ENCODE measurements at regions not wholly inside any gene's neighbourhood (a gene's known extent, or its start where the extent isn't known, plus 50 kb on each side); places are given as distances from the start of the nearest gene placed in this dataset.

DNA sequence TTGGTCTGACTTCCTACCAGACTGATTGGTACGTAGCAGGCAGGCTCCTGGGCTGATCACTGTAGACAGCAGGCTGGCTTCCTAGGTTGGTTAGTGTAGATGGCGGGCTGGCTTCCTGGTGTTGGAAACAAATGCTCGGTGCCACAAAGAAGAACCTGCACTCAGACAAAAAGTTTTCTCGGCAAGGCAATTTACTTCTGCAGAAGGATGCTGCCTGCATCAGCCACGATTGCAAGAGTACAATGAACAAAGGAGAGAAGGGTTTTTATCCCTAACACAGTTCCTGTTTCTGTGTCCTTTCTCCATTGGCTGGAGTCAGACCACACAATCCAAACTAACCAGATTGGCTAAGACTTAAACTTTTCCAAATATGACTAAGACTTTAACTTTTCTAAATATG is 123.6 kb upstream of the PPP2R2D start:
- peaks cover 30% of the 10 kb centered on the region for H3K36me3 Mint-ChIP-seq (ENCODE audit: unreplicated experiment)
- H3K4me1 Mint-ChIP-seq (ENCODE audit: low read depth, unreplicated experiment), result no peaks in the 10 kb centered on the region
- H3K9me3 Mint-ChIP-seq (ENCODE audit: unreplicated experiment), result peaks cover 11% of the 10 kb centered on the region
- DNase-seq, result no peak
- TF ChIP-seq, protein P1, sequence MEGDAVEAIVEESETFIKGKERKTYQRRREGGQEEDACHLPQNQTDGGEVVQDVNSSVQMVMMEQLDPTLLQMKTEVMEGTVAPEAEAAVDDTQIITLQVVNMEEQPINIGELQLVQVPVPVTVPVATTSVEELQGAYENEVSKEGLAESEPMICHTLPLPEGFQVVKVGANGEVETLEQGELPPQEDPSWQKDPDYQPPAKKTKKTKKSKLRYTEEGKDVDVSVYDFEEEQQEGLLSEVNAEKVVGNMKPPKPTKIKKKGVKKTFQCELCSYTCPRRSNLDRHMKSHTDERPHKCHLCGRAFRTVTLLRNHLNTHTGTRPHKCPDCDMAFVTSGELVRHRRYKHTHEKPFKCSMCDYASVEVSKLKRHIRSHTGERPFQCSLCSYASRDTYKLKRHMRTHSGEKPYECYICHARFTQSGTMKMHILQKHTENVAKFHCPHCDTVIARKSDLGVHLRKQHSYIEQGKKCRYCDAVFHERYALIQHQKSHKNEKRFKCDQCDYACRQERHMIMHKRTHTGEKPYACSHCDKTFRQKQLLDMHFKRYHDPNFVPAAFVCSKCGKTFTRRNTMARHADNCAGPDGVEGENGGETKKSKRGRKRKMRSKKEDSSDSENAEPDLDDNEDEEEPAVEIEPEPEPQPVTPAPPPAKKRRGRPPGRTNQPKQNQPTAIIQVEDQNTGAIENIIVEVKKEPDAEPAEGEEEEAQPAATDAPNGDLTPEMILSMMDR (IDR thresholded peaks at IDR 0.05; ENCODE audit: partially characterized antibody, unreplicated experiment), result no peak
- H3K27ac Mint-ChIP-seq (ENCODE audit: unreplicated experiment), result no peak overlapping the region
- H3K27me3 Mint-ChIP-seq (ENCODE audit: unreplicated experiment), result peaks cover 10% of the 10 kb centered on the region
- H3K4me3 Mint-ChIP-seq (ENCODE audit: unreplicated experiment), result no peak overlapping the region

DNA sequence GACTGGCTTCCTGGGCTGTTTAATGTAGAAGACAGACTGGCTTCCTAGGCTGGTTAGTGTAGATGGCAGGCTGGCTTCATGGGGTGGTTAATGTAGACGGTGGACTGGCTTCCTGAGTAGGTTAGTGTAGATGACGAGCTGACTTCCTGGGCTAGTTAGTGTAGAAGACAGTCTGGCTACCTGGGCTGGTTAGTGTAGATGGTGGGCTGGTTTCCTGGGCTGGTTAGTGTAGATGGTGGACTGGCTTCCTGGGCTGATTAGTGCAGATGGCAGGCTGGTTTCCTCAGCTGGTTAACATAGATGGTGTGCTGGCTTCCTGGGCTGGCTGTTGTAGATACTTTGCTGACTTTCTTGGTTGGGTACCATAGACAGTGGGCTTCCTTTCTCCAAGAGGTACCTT is 122.9 kb upstream of the PPP2R2D start:
- H3K4me1 Mint-ChIP-seq (ENCODE audit: low read depth, unreplicated experiment), result no peaks in the 10 kb centered on the region
- H3K27me3 Mint-ChIP-seq (ENCODE audit: unreplicated experiment), result peaks cover 10% of the 10 kb centered on the region
- no peak for DNase-seq
- TF ChIP-seq, protein P1 (IDR thresholded peaks at IDR 0.05; ENCODE audit: partially characterized antibody, unreplicated experiment), result no peak
- peaks cover 31% of the 10 kb centered on the region for H3K36me3 Mint-ChIP-seq (ENCODE audit: unreplicated experiment)
- peaks cover 11% of the 10 kb centered on the region for H3K9me3 Mint-ChIP-seq (ENCODE audit: unreplicated experiment)
- no peak overlapping the region for H3K4me3 Mint-ChIP-seq (ENCODE audit: unreplicated experiment)
- no peak overlapping the region for H3K27ac Mint-ChIP-seq (ENCODE audit: unreplicated experiment)

DNA sequence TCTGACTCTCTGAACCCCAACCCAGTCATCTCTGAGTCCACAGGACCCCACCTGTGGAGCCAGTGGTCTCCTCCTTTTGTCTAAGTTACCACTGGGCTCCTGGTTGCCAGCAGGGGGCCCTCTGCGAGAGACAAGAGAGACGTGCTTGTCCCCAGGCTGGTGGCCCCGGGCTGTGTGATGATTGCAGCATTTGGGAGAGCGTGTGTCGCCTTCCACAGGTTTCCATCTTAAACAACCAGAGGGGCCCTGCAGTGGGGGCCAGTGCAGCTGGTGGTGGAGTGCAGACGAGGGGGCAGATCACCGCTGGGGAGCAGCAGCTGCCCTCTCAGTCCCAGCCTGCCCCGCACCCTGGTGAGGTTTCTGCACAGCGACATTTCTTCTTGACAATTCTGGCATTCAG is 122.4 kb upstream of the PPP2R2D start:
- TF ChIP-seq, protein P1 (IDR thresholded peaks at IDR 0.05; ENCODE audit: partially characterized antibody, unreplicated experiment), result no peak
- Mint-ChIP-seq H3K4me3 (ENCODE audit: unreplicated experiment) (no peak overlapping the region), H3K36me3 (ENCODE audit: unreplicated experiment) (peaks cover 31% of the 10 kb centered on the region), H3K27ac (ENCODE audit: unreplicated experiment) (no peak overlapping the region), H3K4me1 (ENCODE audit: low read depth, unreplicated experiment) (no peaks in the 10 kb centered on the region), H3K9me3 (ENCODE audit: unreplicated experiment) (peaks cover 11% of the 10 kb centered on the region), H3K27me3 (ENCODE audit: unreplicated experiment) (peaks cover 10% of the 10 kb centered on the region)
- DNase-seq, result no peak

DNA sequence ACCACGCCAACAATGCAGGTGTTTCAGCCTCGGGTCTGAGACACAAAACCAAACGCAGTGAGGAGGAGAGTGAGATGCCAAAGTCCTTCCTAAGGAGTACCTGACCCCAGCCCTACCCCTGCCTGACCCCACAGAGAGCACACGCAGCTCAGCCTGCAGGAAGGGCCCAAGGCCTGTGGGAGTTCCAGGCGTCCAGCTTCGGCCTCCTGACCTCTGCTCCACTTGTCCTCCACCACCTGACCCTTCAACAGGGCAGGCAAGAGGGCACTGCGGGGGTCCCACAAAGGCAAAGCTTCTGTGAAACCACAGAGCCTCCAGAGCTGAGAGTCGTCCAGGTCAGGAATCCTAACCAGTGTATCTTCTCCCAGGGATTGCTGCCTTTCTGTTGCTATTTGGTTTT is 122.0 kb upstream of the PPP2R2D start:
- H3K27me3 Mint-ChIP-seq (ENCODE audit: unreplicated experiment), result peaks cover 10% of the 10 kb centered on the region
- H3K4me1 Mint-ChIP-seq (ENCODE audit: low read depth, unreplicated experiment), result no peaks in the 10 kb centered on the region
- H3K36me3 Mint-ChIP-seq (ENCODE audit: unreplicated experiment), result peaks cover 31% of the 10 kb centered on the region
- no peak for DNase-seq
- peaks cover 7% of the 10 kb centered on the region for H3K9me3 Mint-ChIP-seq (ENCODE audit: unreplicated experiment)
- TF ChIP-seq, protein P1 (IDR thresholded peaks at IDR 0.05; ENCODE audit: partially characterized antibody, unreplicated experiment), result no peak
- no peak overlapping the region for H3K27ac Mint-ChIP-seq (ENCODE audit: unreplicated experiment)
- H3K4me3 Mint-ChIP-seq (ENCODE audit: unreplicated experiment), result no peak overlapping the region

DNA sequence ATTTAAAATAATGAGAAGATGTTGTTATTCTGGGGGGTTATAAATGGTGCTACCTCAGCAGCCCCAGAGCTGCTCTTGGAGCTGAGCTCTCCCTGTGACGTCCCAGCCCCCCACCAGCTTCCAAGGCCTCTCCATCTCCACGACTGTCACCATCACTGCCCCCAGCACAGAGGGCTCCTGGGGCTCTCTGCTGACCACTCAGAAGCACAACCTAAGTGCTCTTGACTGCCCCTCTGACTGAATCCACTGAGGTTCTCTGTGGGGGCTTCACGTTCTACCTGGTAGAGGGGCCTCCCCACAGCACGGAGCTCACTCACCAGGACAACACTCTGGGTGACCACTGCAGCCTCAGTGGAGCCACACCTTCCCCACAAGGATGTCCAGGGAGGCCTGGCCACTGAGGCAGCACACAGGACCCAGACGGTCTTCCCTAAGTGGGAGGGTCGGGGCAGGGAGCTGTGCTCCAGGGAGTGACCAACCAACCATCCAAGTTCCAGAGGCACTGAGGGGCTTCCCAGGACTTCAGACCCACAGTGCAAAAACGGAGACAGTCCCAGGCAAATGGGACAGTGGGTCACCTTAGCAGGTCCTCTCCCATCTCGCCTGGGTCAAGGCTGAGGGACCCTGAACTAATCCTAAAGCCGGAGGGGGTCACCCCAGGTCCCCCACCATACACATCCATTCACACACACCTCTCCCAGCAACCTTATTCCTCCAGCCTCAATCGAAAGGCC is 121.0 kb upstream of the PPP2R2D start:
- TF ChIP-seq, protein P1 (IDR thresholded peaks at IDR 0.05; ENCODE audit: partially characterized antibody, unreplicated experiment), result no peak
- Mint-ChIP-seq H3K4me3 (ENCODE audit: unreplicated experiment) (no peak overlapping the region), H3K27me3 (ENCODE audit: unreplicated experiment) (peaks cover 7% of the 10 kb centered on the region), H3K27ac (ENCODE audit: unreplicated experiment) (no peak overlapping the region), H3K36me3 (ENCODE audit: unreplicated experiment) (peaks cover 35% of the 10 kb centered on the region), H3K4me1 (ENCODE audit: low read depth, unreplicated experiment) (no peaks in the 10 kb centered on the region), H3K9me3 (ENCODE audit: unreplicated experiment) (peaks cover 7% of the 10 kb centered on the region)
- DNase-seq, result no peak
